Chondrocyte (in vitro differentiated cells): ENCODE measurements at regions not wholly inside any gene's neighbourhood (a gene's known extent, or its start where the extent isn't known, plus 50 kb on each side); places are given as distances from the start of the nearest gene placed in this dataset.

Experiments used
- DNase-seq: peaks from one replicate; pipeline ENCODE4 v3.0.0; 2021; ENCODE audit warnings: mixed read lengths, low spot score
- H3K27ac Mint-ChIP-seq: one replicate; pipeline ENCODE4 v1.8.0; 2021; ENCODE audit warnings: mild to moderate bottlenecking, moderate library complexity, mixed read lengths; ENCODE audit not compliant: unreplicated experiment
- H3K27me3 Mint-ChIP-seq: 2 replicates; pipeline ENCODE4 v1.8.0; 2021; ENCODE audit warnings: low read depth, mixed read lengths
- H3K36me3 Mint-ChIP-seq: 2 replicates; pipeline ENCODE4 v1.8.0; 2021; ENCODE audit warnings: low read depth, mixed read lengths
- H3K4me1 Mint-ChIP-seq: 2 replicates; pipeline ENCODE4 v1.8.0; 2021; ENCODE audit warnings: low read depth, mild to moderate bottlenecking, mixed read lengths
- H3K4me3 Mint-ChIP-seq: one replicate; pipeline ENCODE4 v1.8.0; 2021; ENCODE audit warnings: mild to moderate bottlenecking, moderate library complexity, mixed read lengths; ENCODE audit not compliant: unreplicated experiment
- H3K9me3 Mint-ChIP-seq: 2 replicates; pipeline ENCODE4 v1.8.0; 2021; ENCODE audit warnings: low read depth, mixed read lengths
- CTCF ChIP-seq: fragments of 200-600 bp; sonication (generic); IDR thresholded peaks from 2 replicates; pipeline ENCODE4 v1.5.0; 2021; ENCODE audit warnings: antibody characterized with exemption, mild to moderate bottlenecking, moderate library complexity

- H3K27ac Mint-ChIP-seq = no peak overlapping the region
- H3K4me3 Mint-ChIP-seq = no peak overlapping the region
- DNase-seq = no peak
- H3K4me1 Mint-ChIP-seq = no peaks in the 10 kb centered on the region
- H3K9me3 Mint-ChIP-seq = no peaks in the 10 kb centered on the region
- no peak for TF ChIP-seq CTCF
- H3K36me3 Mint-ChIP-seq = no peaks in the 10 kb centered on the region
- peaks cover 25% of the 10 kb centered on the region for H3K27me3 Mint-ChIP-seq
These were observed 229.0 kb upstream of the GK2 start for GRCh38 chr4:79636991-79637390.

DNA sequence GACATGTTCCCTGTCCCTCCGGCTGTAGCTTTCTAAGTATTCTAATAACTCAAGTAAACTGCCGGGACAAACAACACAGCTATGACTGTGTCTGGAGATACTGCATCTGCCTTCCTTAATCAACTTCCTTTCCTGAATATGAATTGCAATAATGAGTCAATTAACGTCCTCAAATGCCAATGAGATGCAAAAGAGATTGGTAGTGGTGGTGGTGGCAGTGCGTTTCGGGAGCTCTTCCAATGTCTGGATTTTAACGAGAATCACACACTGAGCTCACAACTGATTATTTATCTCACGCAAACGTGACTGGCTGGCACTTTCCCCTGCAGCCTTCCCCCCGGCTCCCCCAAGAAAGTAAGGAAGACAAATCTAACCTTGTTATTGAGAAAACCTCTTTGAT, 226.1 kb upstream of the GK2 start:
- TF ChIP-seq CTCF = no peak
- no peaks in the 10 kb centered on the region for H3K36me3 Mint-ChIP-seq
- H3K4me1 Mint-ChIP-seq = no peaks in the 10 kb centered on the region
- H3K9me3 Mint-ChIP-seq = no peaks in the 10 kb centered on the region
- no peak for DNase-seq
- H3K27ac Mint-ChIP-seq = no peak overlapping the region
- peaks cover 24% of the 10 kb centered on the region for H3K27me3 Mint-ChIP-seq
- H3K4me3 Mint-ChIP-seq = no peak overlapping the region

DNA sequence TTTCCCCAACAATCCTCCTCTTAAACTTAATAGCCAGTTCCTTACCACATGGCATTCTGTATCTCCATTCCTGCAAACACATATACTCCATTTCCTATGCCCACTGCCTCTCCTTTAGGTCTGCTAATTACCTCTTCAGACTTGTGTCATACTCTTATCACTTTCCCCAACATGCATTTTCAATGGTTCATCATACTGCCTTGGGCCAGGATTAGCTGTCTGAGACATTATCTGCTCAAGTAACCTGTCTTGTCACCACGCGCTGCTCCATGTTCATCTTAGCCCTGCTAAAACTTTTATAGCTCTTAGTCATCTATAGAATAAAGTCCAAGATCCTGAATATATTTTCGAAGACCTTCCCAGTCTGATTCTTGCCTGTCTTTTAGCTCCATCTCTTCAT, 224.1 kb upstream of the GK2 start:
- Mint-ChIP-seq H3K4me3 (no peak overlapping the region), H3K36me3 (no peaks in the 10 kb centered on the region), H3K9me3 (no peaks in the 10 kb centered on the region), H3K27me3 (peaks cover 20% of the 10 kb centered on the region), H3K27ac (no peak overlapping the region), H3K4me1 (no peaks in the 10 kb centered on the region)
- no peak for TF ChIP-seq CTCF
- no peak for DNase-seq

DNA sequence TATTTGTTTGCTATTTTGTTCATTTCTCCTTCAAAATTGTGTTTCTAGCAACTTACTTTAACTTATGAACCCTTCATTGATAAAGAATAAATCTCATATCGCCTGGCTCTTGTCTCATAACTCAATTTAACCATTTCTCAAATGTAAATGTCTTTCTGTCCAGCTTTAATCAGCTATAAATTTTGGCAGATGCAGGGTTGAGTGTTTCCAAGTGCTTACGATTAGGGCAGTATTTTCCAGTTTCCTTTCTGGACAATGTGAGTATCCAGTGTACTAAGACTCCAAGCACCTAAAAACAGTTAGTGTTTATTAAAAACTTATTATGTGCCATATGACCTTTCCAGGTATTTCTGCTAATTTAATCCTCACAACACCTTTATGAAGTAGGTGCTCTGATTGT, 218.6 kb upstream of the GK2 start:
- H3K4me1 Mint-ChIP-seq = no peaks in the 10 kb centered on the region
- H3K4me3 Mint-ChIP-seq = no peak overlapping the region
- TF ChIP-seq CTCF = no peak
- H3K27ac Mint-ChIP-seq = no peak overlapping the region
- no peaks in the 10 kb centered on the region for H3K9me3 Mint-ChIP-seq
- no peak for DNase-seq
- peaks cover 10% of the 10 kb centered on the region for H3K27me3 Mint-ChIP-seq
- H3K36me3 Mint-ChIP-seq = no peaks in the 10 kb centered on the region

- Mint-ChIP-seq H3K36me3 (no peaks in the 10 kb centered on the region), H3K4me3 (no peak overlapping the region), H3K9me3 (no peaks in the 10 kb centered on the region), H3K27ac (no peak overlapping the region), H3K4me1 (no peaks in the 10 kb centered on the region), H3K27me3 (peaks cover 8% of the 10 kb centered on the region)
- no peak for DNase-seq
- no peak for TF ChIP-seq CTCF
These were observed 218.1 kb upstream of the GK2 start for GRCh38 chr4:79626101-79626500.
